Right cardiac atrium (tissue), 5 donors: ENCODE measurements at regions not wholly inside any gene's neighbourhood (a gene's known extent, or its start where the extent isn't known, plus 50 kb on each side); places are given as distances from the start of the nearest gene placed in this dataset.

ENCODE experiments used
- ATAC-seq, 2 donors: fragments of 200-7000 bp; cut with Tn5 transposase; one replicate each; pipeline versions ENCODE4 v1.8.0 to v1.9.1; 2020; ENCODE audit warnings: moderate library complexity in 2 of 2, mild to moderate bottlenecking in 1 of 2
- DNase-seq, 3 donors: peaks; one replicate each; pipeline ENCODE4 v3.0.0-alpha.2; 2020
- H3K27ac ChIP-seq: one replicate; pipeline ENCODE4 v1.5.1; 2013; ENCODE audit warnings: mild to moderate bottlenecking, low read length, control low read depth, moderate library complexity
- H3K27me3 ChIP-seq: one replicate; pipeline ENCODE4 v1.6.1; 2013; ENCODE audit not compliant: control insufficient read depth, insufficient read depth
- H3K4me1 ChIP-seq: one replicate; pipeline ENCODE4 v1.6.1; 2013; ENCODE audit warnings: low read length; ENCODE audit not compliant: control insufficient read depth, insufficient read depth
- H3K4me3 ChIP-seq: one replicate; pipeline ENCODE4 v1.5.1; 2013; ENCODE audit warnings: low read length, control low read depth
- H3K9me3 ChIP-seq: one replicate; pipeline ENCODE4 v1.6.1; 2013; ENCODE audit warnings: low read length; ENCODE audit not compliant: control insufficient read depth
- WGBS: extraction: QIAGEN DNeasy Blood & Tissue Kit; methylation state at CpG from one replicate; pipeline ENCODE4 v1.1.7; 2013; 5-methylcytosine and 5-hydroxymethylcytosine counted together
- intact Hi-C, 4 donors: fragments of 100-400 bp; cut with DNase I; formaldehyde crosslinking; loops; one replicate each; pipeline versions ENCODE4 v1.11.0 to v1.14.0; 2022 to 2023
- donor health status: healthy with polysubstance abuse.
- donor health status: DM: no; HTN: yes; CAD: no.
- donor health status: DM: no; HTN: no; CAD: no.
- donor health status: DM: no; HTN: yes; CAD: no; lungs with severe emphysema.
- donor health status: DM: yes; HTN: yes; CAD: no.

GRCh38 chr5:68968429-68968828, 125.4 kb upstream of the SLC30A5 start:
- Histone ChIP-seq H3K9me3 (no peaks in the 10 kb centered on the region), H3K4me1 (no peaks in the 10 kb centered on the region), H3K27me3 (no peaks in the 10 kb centered on the region), H3K4me3 (no peak overlapping the region), H3K27ac (no peak overlapping the region)
- DNase-seq (no peak), ATAC-seq (no peak)
- intact Hi-C loops = loop anchor here in 1 of 4 donors (10.0 kb wide), 1 partner anchor 504 kb away; no protein-coding TSS in a partner anchor

GRCh38 chr5:68970617-68971016, 123.2 kb upstream of the SLC30A5 start:
- no peaks in the 10 kb centered on the region for H3K9me3 ChIP-seq
- DNase-seq (no peak), ATAC-seq (no peak)
- H3K27ac ChIP-seq = no peak overlapping the region
- 98% methylated on average over 5 of the region's 5 CpGs for WGBS
- intact Hi-C loops = no loop called here
- no peak overlapping the region for H3K4me3 ChIP-seq
- H3K27me3 ChIP-seq = no peaks in the 10 kb centered on the region
- H3K4me1 ChIP-seq = no peaks in the 10 kb centered on the region

GRCh38 chr5:68973696-68974095, 120.1 kb upstream of the SLC30A5 start:
- no peaks in the 10 kb centered on the region for H3K27me3 ChIP-seq
- H3K27ac ChIP-seq = no peak overlapping the region
- no peak for DNase-seq
- no peaks in the 10 kb centered on the region for H3K9me3 ChIP-seq
- WGBS = 86% methylated on average over 5 of the region's 5 CpGs
- no peak overlapping the region for H3K4me3 ChIP-seq
- no peak for ATAC-seq
- intact Hi-C loops = no loop called here
- no peaks in the 10 kb centered on the region for H3K4me1 ChIP-seq

- Histone ChIP-seq H3K4me3 (no peak overlapping the region), H3K27me3 (no peaks in the 10 kb centered on the region), H3K4me1 (no peaks in the 10 kb centered on the region), H3K27ac (no peak overlapping the region), H3K9me3 (no peaks in the 10 kb centered on the region)
- 80% methylated on average over 2 of the region's 2 CpGs for WGBS
- DNase-seq = no peak
- intact Hi-C loops = no loop called here
- no peak for ATAC-seq
Observed at GRCh38 chr5:68983043-68983442, 110.8 kb upstream of the SLC30A5 start.

- no peak overlapping the region for H3K27ac ChIP-seq
- no peaks in the 10 kb centered on the region for H3K9me3 ChIP-seq
- H3K4me3 ChIP-seq = no peak overlapping the region
- H3K27me3 ChIP-seq = no peaks in the 10 kb centered on the region
- ATAC-seq (no peak), DNase-seq (no peak)
- intact Hi-C loops = no loop called here
- WGBS = 79% methylated on average over 3 of the region's 3 CpGs
- no peaks in the 10 kb centered on the region for H3K4me1 ChIP-seq
Observed at GRCh38 chr5:68983959-68984358, 109.9 kb upstream of the SLC30A5 start.

GRCh38 chr5:68991279-68992084, 102.3 kb upstream of the SLC30A5 start:
- no peak for ATAC-seq
- Histone ChIP-seq H3K27ac (no peak overlapping the region), H3K4me1 (no peaks in the 10 kb centered on the region), H3K9me3 (no peaks in the 10 kb centered on the region), H3K4me3 (no peak overlapping the region), H3K27me3 (no peaks in the 10 kb centered on the region)
- intact Hi-C loops = no loop called here
- 94% methylated on average over 1 of the region's 1 CpG for WGBS
- DNase-seq = no peak

GRCh38 chr5:68994645-68995044, 99.2 kb upstream of the SLC30A5 start:
- intact Hi-C loops = no loop called here
- Histone ChIP-seq H3K9me3 (no peaks in the 10 kb centered on the region), H3K4me1 (no peaks in the 10 kb centered on the region), H3K27me3 (no peaks in the 10 kb centered on the region), H3K27ac (no peak overlapping the region), H3K4me3 (no peak overlapping the region)
- 56% methylated on average over 4 of the region's 4 CpGs for WGBS
- ATAC-seq (no peak), DNase-seq (no peak)

GRCh38 chr5:68995845-68996545, 97.8 kb upstream of the SLC30A5 start:
- no peak overlapping the region for H3K4me3 ChIP-seq
- no peaks in the 10 kb centered on the region for H3K27me3 ChIP-seq
- H3K27ac ChIP-seq = no peak overlapping the region
- DNase-seq (no peak), ATAC-seq (no peak)
- H3K4me1 ChIP-seq = no peaks in the 10 kb centered on the region
- 74% methylated on average over 11 of the region's 11 CpGs for WGBS
- no peaks in the 10 kb centered on the region for H3K9me3 ChIP-seq
- intact Hi-C loops = no loop called here

- H3K4me1 ChIP-seq = no peaks in the 10 kb centered on the region
- H3K27ac ChIP-seq = no peak overlapping the region
- WGBS = 90% methylated on average over 3 of the region's 3 CpGs
- H3K9me3 ChIP-seq = no peaks in the 10 kb centered on the region
- H3K27me3 ChIP-seq = no peaks in the 10 kb centered on the region
- ATAC-seq (no peak), DNase-seq (no peak)
- intact Hi-C loops = no loop called here
- no peak overlapping the region for H3K4me3 ChIP-seq
Observed at GRCh38 chr5:68999181-68999580, 94.6 kb upstream of the SLC30A5 start.

- intact Hi-C loops = no loop called here
- Histone ChIP-seq H3K9me3 (no peaks in the 10 kb centered on the region), H3K4me3 (no peak overlapping the region), H3K27ac (no peak overlapping the region), H3K27me3 (no peaks in the 10 kb centered on the region), H3K4me1 (no peaks in the 10 kb centered on the region)
- DNase-seq = no peak
- 91% methylated on average over 5 of the region's 5 CpGs for WGBS
- ATAC-seq = no peak
Observed at GRCh38 chr5:69000216-69000919, 93.4 kb upstream of the SLC30A5 start.

- Histone ChIP-seq H3K27ac (no peak overlapping the region), H3K9me3 (no peaks in the 10 kb centered on the region), H3K4me1 (no peaks in the 10 kb centered on the region), H3K4me3 (no peak overlapping the region), H3K27me3 (no peaks in the 10 kb centered on the region)
- no peak for DNase-seq
- WGBS = 77% methylated on average over 2 of the region's 2 CpGs
- ATAC-seq = no peak
- intact Hi-C loops = no loop called here
Observed at GRCh38 chr5:69000949-69001348, 92.9 kb upstream of the SLC30A5 start.
